GM12878 (cell line): ENCODE measurements at regions not wholly inside any gene's neighbourhood (a gene's known extent, or its start where the extent isn't known, plus 50 kb on each side); places are given as distances from the start of the nearest gene placed in this dataset.

ENCODE experiments used
- BRCA1 ChIP-seq: IDR thresholded peaks from 2 replicates; pipeline ENCODE4 v1.6.1; 2011; ENCODE audit warnings: low read depth, low read length, improper control_type of control experiment
- EZH2 ChIP-seq: IDR thresholded peaks from 2 replicates; pipeline ENCODE4 v1.6.1; 2012; ENCODE audit warnings: low read depth, mild to moderate bottlenecking, control low read depth, inconsistent platforms, low read length, borderline replicate concordance; ENCODE audit not compliant: control insufficient read depth
- MXI1 ChIP-seq: fragments of 150-350 bp; IDR thresholded peaks from 2 replicates; pipeline ENCODE4 v1.6.1; 2011; ENCODE audit warnings: low read depth, mild to moderate bottlenecking, inconsistent platforms, low read length, improper control_type of control experiment
- POLR2A ChIP-seq: IDR thresholded peaks from 2 replicates; pipeline ENCODE4 v1.6.1; 2011; ENCODE audit warnings: low read depth, mild to moderate bottlenecking, low read length
- SUPT20H ChIP-seq: IDR thresholded peaks from 2 replicates; pipeline ENCODE4 v1.6.1; 2011; ENCODE audit warnings: low read depth, mild to moderate bottlenecking, low read length, moderate library complexity, borderline replicate concordance; ENCODE audit not compliant: control insufficient read depth
- ZNF274 ChIP-seq: IDR thresholded peaks from one replicate; pipeline ENCODE4 v1.8.0; 2011; ENCODE audit not compliant: insufficient read length, insufficient read depth
- TF ChIP-seq, protein P1 (sequence below), 3 experiments: IDR thresholded peaks in 2 of 3; conservative IDR thresholded peaks in 1 of 3; 2 replicates each; pipeline ENCODE4 v1.5.1; 2011; ENCODE audit warnings: low read depth in 3 of 3, low read length in 3 of 3, mild to moderate bottlenecking in 3 of 3, control low read depth in 2 of 3, moderate library complexity in 2 of 3, inconsistent platforms in 1 of 3, mixed read lengths in 1 of 3; ENCODE audit not compliant: control insufficient read depth in 2 of 3, insufficient read depth in 1 of 3; ENCODE audit errors: extremely low read depth in 1 of 3
- TF ChIP-seq, protein P2 (sequence below): IDR thresholded peaks from 2 replicates; pipeline ENCODE4 v1.6.1; 2012; ENCODE audit warnings: low read depth, low read length, improper control_type of control experiment
- TF ChIP-seq, protein P3 (sequence below): fragments of 450-650 bp; IDR thresholded peaks from 2 replicates; pipeline ENCODE4 v1.6.1; 2017; ENCODE audit warnings: mild to moderate bottlenecking
- TF ChIP-seq, protein P4 (sequence below): IDR thresholded peaks from 2 replicates; pipeline ENCODE4 v1.6.1; 2012; ENCODE audit warnings: low read depth, low read length, improper control_type of control experiment

DNA sequence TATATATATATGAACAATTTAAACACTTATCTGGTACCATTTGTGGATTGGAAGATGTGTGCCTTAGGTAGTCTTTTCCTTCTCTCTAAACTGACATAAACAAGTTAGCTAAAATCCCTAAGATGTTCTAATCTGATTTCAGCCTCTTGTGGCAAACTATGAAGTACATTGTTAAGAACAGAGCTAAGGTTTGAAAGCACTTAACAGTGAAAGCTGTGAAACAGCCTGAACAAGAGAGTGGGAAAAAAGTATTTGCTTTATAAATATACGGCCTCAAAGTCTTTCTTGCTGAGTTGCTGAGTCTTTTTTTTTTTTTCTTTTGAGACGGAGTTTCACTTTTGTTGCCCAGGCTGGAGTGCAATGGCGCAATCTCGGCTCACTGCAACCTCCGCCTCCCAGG is 53.7 kb upstream of the PELI2 start:
- TF ChIP-seq, protein P1, sequence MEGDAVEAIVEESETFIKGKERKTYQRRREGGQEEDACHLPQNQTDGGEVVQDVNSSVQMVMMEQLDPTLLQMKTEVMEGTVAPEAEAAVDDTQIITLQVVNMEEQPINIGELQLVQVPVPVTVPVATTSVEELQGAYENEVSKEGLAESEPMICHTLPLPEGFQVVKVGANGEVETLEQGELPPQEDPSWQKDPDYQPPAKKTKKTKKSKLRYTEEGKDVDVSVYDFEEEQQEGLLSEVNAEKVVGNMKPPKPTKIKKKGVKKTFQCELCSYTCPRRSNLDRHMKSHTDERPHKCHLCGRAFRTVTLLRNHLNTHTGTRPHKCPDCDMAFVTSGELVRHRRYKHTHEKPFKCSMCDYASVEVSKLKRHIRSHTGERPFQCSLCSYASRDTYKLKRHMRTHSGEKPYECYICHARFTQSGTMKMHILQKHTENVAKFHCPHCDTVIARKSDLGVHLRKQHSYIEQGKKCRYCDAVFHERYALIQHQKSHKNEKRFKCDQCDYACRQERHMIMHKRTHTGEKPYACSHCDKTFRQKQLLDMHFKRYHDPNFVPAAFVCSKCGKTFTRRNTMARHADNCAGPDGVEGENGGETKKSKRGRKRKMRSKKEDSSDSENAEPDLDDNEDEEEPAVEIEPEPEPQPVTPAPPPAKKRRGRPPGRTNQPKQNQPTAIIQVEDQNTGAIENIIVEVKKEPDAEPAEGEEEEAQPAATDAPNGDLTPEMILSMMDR (IDR thresholded peaks at IDR 0.05 in 2 of 3, conservative IDR thresholded peaks at IDR 0.05 in 1 of 3; ENCODE audit: control insufficient read depth in 2 of 3, extremely low read depth in 1 of 3, insufficient read depth in 1 of 3, low read depth in 3 of 3, low read length in 3 of 3), result no peak
- TF ChIP-seq EZH2 (no peak), POLR2A (no peak), BRCA1 (no peak), SUPT20H (no peak), MXI1 (no peak), ZNF274 (no peak)
- TF ChIP-seq, protein P2, sequence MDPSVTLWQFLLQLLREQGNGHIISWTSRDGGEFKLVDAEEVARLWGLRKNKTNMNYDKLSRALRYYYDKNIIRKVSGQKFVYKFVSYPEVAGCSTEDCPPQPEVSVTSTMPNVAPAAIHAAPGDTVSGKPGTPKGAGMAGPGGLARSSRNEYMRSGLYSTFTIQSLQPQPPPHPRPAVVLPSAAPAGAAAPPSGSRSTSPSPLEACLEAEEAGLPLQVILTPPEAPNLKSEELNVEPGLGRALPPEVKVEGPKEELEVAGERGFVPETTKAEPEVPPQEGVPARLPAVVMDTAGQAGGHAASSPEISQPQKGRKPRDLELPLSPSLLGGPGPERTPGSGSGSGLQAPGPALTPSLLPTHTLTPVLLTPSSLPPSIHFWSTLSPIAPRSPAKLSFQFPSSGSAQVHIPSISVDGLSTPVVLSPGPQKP, result no peak
- TF ChIP-seq, protein P3, sequence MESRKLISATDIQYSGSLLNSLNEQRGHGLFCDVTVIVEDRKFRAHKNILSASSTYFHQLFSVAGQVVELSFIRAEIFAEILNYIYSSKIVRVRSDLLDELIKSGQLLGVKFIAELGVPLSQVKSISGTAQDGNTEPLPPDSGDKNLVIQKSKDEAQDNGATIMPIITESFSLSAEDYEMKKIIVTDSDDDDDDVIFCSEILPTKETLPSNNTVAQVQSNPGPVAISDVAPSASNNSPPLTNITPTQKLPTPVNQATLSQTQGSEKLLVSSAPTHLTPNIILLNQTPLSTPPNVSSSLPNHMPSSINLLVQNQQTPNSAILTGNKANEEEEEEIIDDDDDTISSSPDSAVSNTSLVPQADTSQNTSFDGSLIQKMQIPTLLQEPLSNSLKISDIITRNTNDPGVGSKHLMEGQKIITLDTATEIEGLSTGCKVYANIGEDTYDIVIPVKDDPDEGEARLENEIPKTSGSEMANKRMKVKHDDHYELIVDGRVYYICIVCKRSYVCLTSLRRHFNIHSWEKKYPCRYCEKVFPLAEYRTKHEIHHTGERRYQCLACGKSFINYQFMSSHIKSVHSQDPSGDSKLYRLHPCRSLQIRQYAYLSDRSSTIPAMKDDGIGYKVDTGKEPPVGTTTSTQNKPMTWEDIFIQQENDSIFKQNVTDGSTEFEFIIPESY, result no peak
- TF ChIP-seq, protein P4, sequence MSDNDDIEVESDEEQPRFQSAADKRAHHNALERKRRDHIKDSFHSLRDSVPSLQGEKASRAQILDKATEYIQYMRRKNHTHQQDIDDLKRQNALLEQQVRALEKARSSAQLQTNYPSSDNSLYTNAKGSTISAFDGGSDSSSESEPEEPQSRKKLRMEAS, result no peak
